CD4-positive, alpha-beta T cell treated with Interleukin-2 at 100 ng/mL for 4 hours (primary cell): ENCODE measurements at regions not wholly inside any gene's neighbourhood (a gene's known extent, or its start where the extent isn't known, plus 50 kb on each side); places are given as distances from the start of the nearest gene placed in this dataset.
"Not testable (repeated sequence)": the region's sequence is repeated elsewhere in the genome, so short reads cannot be mapped to it uniquely, and the experiment has no call there.

Experiments
- DNase-seq: peaks from one replicate; pipeline ENCODE4 v3.0.0-alpha.2; 2020; ENCODE audit warnings: low spot score

GRCh38 chr11:12585861-12586260 is 88.4 kb upstream of the TEAD1 start:
- DNase-seq = no peak

GRCh38 chr11:12587333-12587991 is 86.8 kb upstream of the TEAD1 start:
- no peak for DNase-seq

- no peak for DNase-seq
Measured at GRCh38 chr11:12591706-12592105, 82.5 kb upstream of the TEAD1 start.

GRCh38 chr11:12592283-12592682 is 81.9 kb upstream of the TEAD1 start:
- no peak for DNase-seq

- not testable (repeated sequence) for DNase-seq
Measured at GRCh38 chr11:12595089-12595847, 79.0 kb upstream of the TEAD1 start.

- DNase-seq = no peak
Measured at GRCh38 chr11:12598330-12599256, 75.6 kb upstream of the TEAD1 start.

GRCh38 chr11:12599408-12600143 is 74.6 kb upstream of the TEAD1 start:
- DNase-seq = peak; percentile 22

- DNase-seq = no peak
Measured at GRCh38 chr11:12600829-12601228, 73.4 kb upstream of the TEAD1 start.

- DNase-seq = no peak
Measured at GRCh38 chr11:12602421-12602820, 71.8 kb upstream of the TEAD1 start.

- no peak for DNase-seq
Measured at GRCh38 chr11:12603143-12604088, 70.8 kb upstream of the TEAD1 start.

GRCh38 chr11:12604557-12605153 is 69.6 kb upstream of the TEAD1 start:
- no peak for DNase-seq

- no peak for DNase-seq
Measured at GRCh38 chr11:12606597-12606996, 67.6 kb upstream of the TEAD1 start.

- not testable (repeated sequence) for DNase-seq
Measured at GRCh38 chr11:12608678-12609077, 65.5 kb upstream of the TEAD1 start.

GRCh38 chr11:12611352-12611751 is 62.9 kb upstream of the TEAD1 start:
- no peak for DNase-seq

GRCh38 chr11:12617632-12618031 is 56.6 kb upstream of the TEAD1 start:
- no peak for DNase-seq

GRCh38 chr11:12618743-12619540 is 55.3 kb upstream of the TEAD1 start:
- no peak for DNase-seq

- no peak for DNase-seq
Measured at GRCh38 chr11:12623869-12624268, 50.4 kb upstream of the TEAD1 start.
